OCI-LY1 (cell line): ENCODE measurements at regions not wholly inside any gene's neighbourhood (a gene's known extent, or its start where the extent isn't known, plus 50 kb on each side); places are given as distances from the start of the nearest gene placed in this dataset.

Experiments used
- CTCF ChIP-seq: fragments of 200-600 bp; sonication (generic), shearing (Covaris generic); IDR thresholded peaks from 2 replicates; pipeline ENCODE4 v1.5.1; 2017; ENCODE audit warnings: mild to moderate bottlenecking, antibody characterized with exemption, low read length, moderate library complexity, mixed read lengths
- EZH2 ChIP-seq: fragments of 200-600 bp; sonication (generic), shearing (Covaris generic); IDR thresholded peaks from 2 replicates; pipeline ENCODE4 v1.8.0; 2017; ENCODE audit warnings: borderline replicate concordance, mixed run types, mild to moderate bottlenecking, antibody characterized with exemption, low read length, moderate library complexity, mixed read lengths

GRCh38 chr2:64225491-64225890 lies 81.3 kb upstream of the PELI1 start:
- no peak for TF ChIP-seq CTCF
- no peak for TF ChIP-seq EZH2
